IMR-90 (cell line): ENCODE measurements at regions not wholly inside any gene's neighbourhood (a gene's known extent, or its start where the extent isn't known, plus 50 kb on each side); places are given as distances from the start of the nearest gene placed in this dataset.
A peak's percentile ranks its signal among the peaks of the same experiment; 100 is the strongest.

Experiments used
- ATAC-seq: fragments of 200-7000 bp; cut with Tn5 transposase; 2 replicates; pipeline ENCODE4 v1.9.1; 2020; ENCODE audit warnings: low read depth, mild to moderate bottlenecking, moderate library complexity
- BruUV-seq: library from RNA; stranded (reverse); fragments of 400-500 nt; replicated peaks from 2 replicates; lab custom pipeline; 2021; lab: Mats Ljungman, UMichigan
- CTCF ChIA-PET: fragments of 300-600 bp; formaldehyde crosslinking; extraction: SDS; loops from one replicate; lab custom pipeline; 2021; ENCODE audit warnings: antibody characterized with exemption; lab: Yijun Ruan, JAX
- POLR2A ChIA-PET: fragments of 300-600 bp; sonication (Branson Sonifier 250); formaldehyde crosslinking; loops from one replicate; lab custom pipeline; 2022; ENCODE audit warnings: antibody characterized with exemption; ENCODE audit not compliant: unreplicated experiment; lab: Charles Lee
- DNase-seq: peaks from one replicate; pipeline ENCODE4 v3.0.0; 2013
- H2AFZ ChIP-seq: replicated peaks from 2 replicates; pipeline ENCODE3; 2013; ENCODE audit warnings: low read length, mild to moderate bottlenecking; ENCODE audit not compliant: poor library complexity
- H2AK5ac ChIP-seq: 2 replicates; pipeline ENCODE4 v1.6.1; 2013; ENCODE audit warnings: low read depth, low read length, inconsistent platforms
- H2AK9ac ChIP-seq: replicated peaks from 2 replicates; pipeline ENCODE3; 2013; ENCODE audit warnings: mild to moderate bottlenecking, low read depth, low read length, moderate library complexity; ENCODE audit not compliant: poor library complexity
- H2BK120ac ChIP-seq: 2 replicates; pipeline ENCODE4 v1.6.1; 2013; ENCODE audit warnings: low read depth, low read length, inconsistent platforms
- H2BK15ac ChIP-seq: 3 replicates; pipeline ENCODE4 v1.6.1; 2013; ENCODE audit warnings: low read depth, low read length, inconsistent platforms
- H2BK20ac ChIP-seq: 2 replicates; pipeline ENCODE4 v1.6.1; 2013; ENCODE audit warnings: low read depth, mild to moderate bottlenecking, inconsistent platforms, low read length, moderate library complexity
- H2BK5ac ChIP-seq: 2 replicates; pipeline ENCODE4 v1.6.1; 2013; ENCODE audit warnings: mild to moderate bottlenecking, low read depth, low read length, inconsistent platforms; ENCODE audit not compliant: poor library complexity, severe bottlenecking
- H3K14ac ChIP-seq: replicated peaks from 2 replicates; pipeline ENCODE4 v1.6.1; 2013; ENCODE audit warnings: low read depth, low read length, inconsistent platforms
- H3K18ac ChIP-seq: 2 replicates; pipeline ENCODE4 v1.6.1; 2013; ENCODE audit warnings: low read depth, low read length, control low read depth
- H3K23ac ChIP-seq: 2 replicates; pipeline ENCODE4 v1.6.1; 2013; ENCODE audit warnings: low read depth, low read length, inconsistent platforms
- H3K27ac ChIP-seq: 2 replicates; pipeline ENCODE4 v1.5.1; 2013; ENCODE audit warnings: mild to moderate bottlenecking, control low read depth, low read length; ENCODE audit not compliant: insufficient read depth
- H3K27me3 ChIP-seq: 2 replicates; pipeline ENCODE4 v1.6.1; 2013; ENCODE audit warnings: low read length; ENCODE audit not compliant: control insufficient read depth, insufficient read depth
- H3K36me3 ChIP-seq: 2 replicates; pipeline ENCODE4 v1.6.1; 2013; ENCODE audit warnings: low read length, mixed read lengths; ENCODE audit not compliant: control insufficient read depth, insufficient read depth
- H3K4ac ChIP-seq: 2 replicates; pipeline ENCODE4 v1.6.1; 2013; ENCODE audit warnings: low read depth, low read length, inconsistent platforms
- H3K4me1 ChIP-seq: 2 replicates; pipeline ENCODE4 v1.6.1; 2013; ENCODE audit warnings: low read length, mixed read lengths; ENCODE audit not compliant: control insufficient read depth, insufficient read depth
- H3K4me2 ChIP-seq: 2 replicates; pipeline ENCODE4 v1.6.1; 2013; ENCODE audit warnings: low read depth, mild to moderate bottlenecking, control low read depth, low read length, moderate library complexity
- H3K4me3 ChIP-seq: 2 replicates; pipeline ENCODE4 v1.5.1; 2013; ENCODE audit warnings: low read depth, mild to moderate bottlenecking, control low read depth, low read length, moderate library complexity; ENCODE audit not compliant: insufficient read depth
- H3K56ac ChIP-seq: 2 replicates; pipeline ENCODE4 v1.6.1; 2013; ENCODE audit warnings: low read length, inconsistent platforms; ENCODE audit not compliant: insufficient read depth; ENCODE audit errors: extremely low read depth
- H3K79me1 ChIP-seq, 2 experiments: 2 replicates each; pipeline ENCODE4 v1.6.1; 2013; ENCODE audit warnings: low read length in 2 of 2, inconsistent platforms in 1 of 2, low read depth in 1 of 2
- H3K9ac ChIP-seq: 2 replicates; pipeline ENCODE4 v1.6.1; 2013; ENCODE audit warnings: low read depth, low read length, control low read depth
- H3K9me1 ChIP-seq: 2 replicates; pipeline ENCODE4 v1.6.1; 2013; ENCODE audit warnings: low read length, inconsistent platforms; ENCODE audit not compliant: insufficient read depth
- H3K9me3 ChIP-seq: 2 replicates; pipeline ENCODE4 v1.6.1; 2013; ENCODE audit warnings: low read length; ENCODE audit not compliant: control insufficient read depth, insufficient read depth
- H4K20me1 ChIP-seq: 2 replicates; pipeline ENCODE4 v1.6.1; 2013; ENCODE audit warnings: low read length, inconsistent platforms; ENCODE audit not compliant: insufficient read depth
- H4K5ac ChIP-seq: 2 replicates; pipeline ENCODE4 v1.6.1; 2013; ENCODE audit warnings: mild to moderate bottlenecking, low read depth, low read length, control low read depth
- H4K8ac ChIP-seq, 2 experiments: 2 replicates each; pipeline ENCODE4 v1.6.1; 2013; ENCODE audit warnings: low read depth in 2 of 2, low read length in 2 of 2, control low read depth in 1 of 2, inconsistent platforms in 1 of 2
- H4K91ac ChIP-seq: 2 replicates; pipeline ENCODE4 v1.6.1; 2013; ENCODE audit warnings: low read depth, low read length, inconsistent platforms; ENCODE audit not compliant: insufficient read depth
- CEBPB ChIP-seq: IDR thresholded peaks from 2 replicates; pipeline ENCODE4 v1.6.1; 2012; ENCODE audit warnings: low read depth, low read length, improper control_type of control experiment
- CHD1 ChIP-seq: IDR thresholded peaks from 2 replicates; pipeline ENCODE4 v1.6.1; 2012; ENCODE audit warnings: low read depth, low read length, improper control_type of control experiment
- FOS ChIP-seq: fragments of 150-350 bp; IDR thresholded peaks from 2 replicates; pipeline ENCODE4 v1.6.1; 2016; ENCODE audit warnings: low read depth, low read length
- MAFK ChIP-seq: IDR thresholded peaks from 2 replicates; pipeline ENCODE4 v1.6.1; 2012; ENCODE audit warnings: low read depth, low read length, improper control_type of control experiment
- MXI1 ChIP-seq: IDR thresholded peaks from 2 replicates; pipeline ENCODE4 v1.6.1; 2012; ENCODE audit warnings: low read depth, mild to moderate bottlenecking, low read length, moderate library complexity, borderline replicate concordance
- NFE2L2 ChIP-seq: fragments of 150-350 bp; IDR thresholded peaks from 2 replicates; pipeline ENCODE4 v1.6.1; 2016; ENCODE audit warnings: low read depth, mild to moderate bottlenecking, low read length
- POLR2A ChIP-seq: IDR thresholded peaks from 2 replicates; pipeline ENCODE4 v1.6.1; 2012; ENCODE audit warnings: mild to moderate bottlenecking, low read depth, low read length
- RAD21 ChIP-seq: IDR thresholded peaks from 2 replicates; pipeline ENCODE4 v1.6.1; 2012; ENCODE audit warnings: low read length, improper control_type of control experiment
- RCOR1 ChIP-seq: IDR thresholded peaks from 2 replicates; pipeline ENCODE4 v1.6.1; 2012; ENCODE audit warnings: mild to moderate bottlenecking, low read length, improper control_type of control experiment; ENCODE audit not compliant: insufficient replicate concordance
- RFX5 ChIP-seq: IDR thresholded peaks from 2 replicates; pipeline ENCODE4 v1.8.0; 2012; ENCODE audit warnings: low read depth, mild to moderate bottlenecking, low read length, moderate library complexity
- SMC3 ChIP-seq: fragments of 150-350 bp; IDR thresholded peaks from 2 replicates; pipeline ENCODE4 v1.6.1; 2016; ENCODE audit warnings: low read depth, mild to moderate bottlenecking, antibody characterized with exemption, low read length, moderate library complexity
- WGBS, 2 experiments: methylation state at CpG; one replicate each; pipeline versions ENCODE4 v1.1.5 to v1.1.7; 2013; ENCODE audit warnings: missing lambda C conversion rate in 2 of 2; ENCODE audit not compliant: insufficient read length in 1 of 2; ENCODE audit errors: extremely low coverage in 2 of 2; 5-methylcytosine and 5-hydroxymethylcytosine counted together
- dilution Hi-C: fragments of 300-500 bp; cut with HindIII; formaldehyde crosslinking; loops from one replicate; pipeline ENCODE4 v1.14.3; 2018; ENCODE audit warnings: low sequenced_read_pairs; ENCODE audit not compliant: unreplicated experiment
- in situ Hi-C: fragments of 300-500 bp; cut with MboI; formaldehyde crosslinking; loops from 3 replicates; pipeline ENCODE4 v1.14.3; 2019; ENCODE audit warnings: low sequenced_read_pairs, inconsistent platforms, mixed read lengths
- intact Hi-C: fragments of 100-400 bp; cut with micrococcal nuclease; formaldehyde crosslinking; loops from 2 replicates; pipeline ENCODE4 v1.10.0; 2022
- TF ChIP-seq, protein P1 (sequence below): fragments of 150-350 bp; IDR thresholded peaks from 2 replicates; pipeline ENCODE4 v1.6.1; 2017; ENCODE audit warnings: mild to moderate bottlenecking, antibody characterized with exemption, low read length, low read depth

DNA sequence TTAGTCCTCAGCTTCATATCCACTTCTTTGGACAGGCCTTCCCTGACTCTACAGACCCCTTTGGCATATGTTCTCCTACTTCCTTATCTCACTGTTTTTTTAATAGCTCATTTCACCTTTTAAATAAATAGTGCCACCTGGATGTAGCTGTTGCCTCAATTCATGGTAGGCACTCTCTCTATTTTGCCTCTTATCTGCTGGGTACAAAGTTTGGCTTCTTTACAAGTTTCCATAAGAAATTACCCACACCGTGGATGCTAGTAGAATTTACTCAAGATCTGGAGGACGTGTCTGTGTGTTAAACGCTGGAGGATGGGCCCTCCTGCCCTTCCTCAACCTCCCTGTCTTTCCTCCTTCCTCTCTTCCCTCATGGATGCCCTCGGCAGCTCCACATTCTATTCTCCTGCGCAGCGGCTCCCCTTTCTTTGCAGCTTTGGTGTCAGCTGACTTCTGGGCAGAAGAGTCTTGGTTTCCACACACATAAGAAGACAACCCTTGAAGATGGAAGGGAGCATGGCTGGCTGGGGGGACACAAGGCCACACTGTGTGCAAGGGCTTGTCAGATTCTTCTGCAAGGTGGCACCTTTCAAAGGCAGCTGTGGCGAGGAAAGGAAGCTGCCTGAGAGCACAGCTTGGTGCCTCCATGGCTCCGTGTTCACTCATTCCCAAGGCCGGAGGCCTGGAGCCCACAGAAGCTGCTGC, 212.6 kb downstream of the SNX19 start:
- no peak overlapping the region for H2BK15ac ChIP-seq
- H3K79me1 ChIP-seq, result no peaks in the 10 kb centered on the region
- H3K9me1 ChIP-seq, result no peaks in the 10 kb centered on the region
- WGBS, 2 experiments, result no CpG with 5 or more reads among the region's 9 CpGs
- no peak overlapping the region for H3K14ac ChIP-seq
- H2AFZ ChIP-seq, result no peak overlapping the region
- CTCF ChIA-PET, result no interaction called here
- H3K36me3 ChIP-seq, result no peaks in the 10 kb centered on the region
- no peak overlapping the region for H3K27ac ChIP-seq
- H3K4ac ChIP-seq, result no peak overlapping the region; the same call in 1 of the 2 replicates
- TF ChIP-seq CHD1, result no peak
- no peak for TF ChIP-seq FOS
- TF ChIP-seq, protein P1, sequence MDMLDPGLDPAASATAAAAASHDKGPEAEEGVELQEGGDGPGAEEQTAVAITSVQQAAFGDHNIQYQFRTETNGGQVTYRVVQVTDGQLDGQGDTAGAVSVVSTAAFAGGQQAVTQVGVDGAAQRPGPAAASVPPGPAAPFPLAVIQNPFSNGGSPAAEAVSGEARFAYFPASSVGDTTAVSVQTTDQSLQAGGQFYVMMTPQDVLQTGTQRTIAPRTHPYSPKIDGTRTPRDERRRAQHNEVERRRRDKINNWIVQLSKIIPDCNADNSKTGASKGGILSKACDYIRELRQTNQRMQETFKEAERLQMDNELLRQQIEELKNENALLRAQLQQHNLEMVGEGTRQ, result no peak
- TF ChIP-seq RCOR1, result no peak
- TF ChIP-seq RFX5, result no peak
- TF ChIP-seq CEBPB, result no peak
- TF ChIP-seq MXI1, result no peak
- TF ChIP-seq POLR2A, result no peak
- TF ChIP-seq NFE2L2, result no peak
- no peak for TF ChIP-seq SMC3
- TF ChIP-seq RAD21, result no peak
- no peak for TF ChIP-seq MAFK
- intact Hi-C loops, result no loop called here
- BruUV-seq, result no TSS peak
- DNase-seq (no peak), ATAC-seq (no peak)
- H3K9ac ChIP-seq, result no peak overlapping the region
- H3K9me3 ChIP-seq, result no peaks in the 10 kb centered on the region
- dilution Hi-C loops, result no loop called here
- in situ Hi-C loops, result no loop called here
- H2BK20ac ChIP-seq, result no peak overlapping the region
- H3K27me3 ChIP-seq, result no peaks in the 10 kb centered on the region
- H4K20me1 ChIP-seq, result no peaks in the 10 kb centered on the region
- H4K5ac ChIP-seq, result no peak overlapping the region
- no peak overlapping the region for H4K91ac ChIP-seq
- no peak overlapping the region for H2BK120ac ChIP-seq
- no peak overlapping the region for H3K18ac ChIP-seq
- peaks cover 3% of the 10 kb centered on the region; the same call in 1 of the 2 replicates for H3K4me1 ChIP-seq
- peak overlapping the region; percentile 60; the same call in 1 of the 2 replicates for H2AK5ac ChIP-seq
- POLR2A ChIA-PET, result no interaction called here
- no peak overlapping the region for H2BK5ac ChIP-seq
- no peak overlapping the region for H2AK9ac ChIP-seq
- H3K56ac ChIP-seq, result no peak overlapping the region
- H4K8ac ChIP-seq, result no peak overlapping the region
- no peak overlapping the region for H3K23ac ChIP-seq
- H3K4me2 ChIP-seq, result no peak overlapping the region
- no peak overlapping the region for H3K4me3 ChIP-seq
